ENCODE measurements at regions not wholly inside any gene's neighbourhood (a gene's known extent, or its start where the extent isn't known, plus 50 kb on each side); places are given as distances from the start of the nearest gene placed in this dataset.

- no peak for TF ChIP-seq CTCF (conservative IDR thresholded peaks at IDR 0.05)
- no peak overlapping the region for H3K27ac ChIP-seq
Observed at GRCh38 chr9:34907044-34907443, 51.0 kb upstream of the PHF24 start.

GRCh38 chr9:34899535-34900158, 58.4 kb upstream of the PHF24 start:
- no peak overlapping the region for H3K27ac ChIP-seq

GRCh38 chr9:34898846-34899245, 59.2 kb upstream of the PHF24 start:
- H3K27ac ChIP-seq: no peak overlapping the region
- no peak for TF ChIP-seq CTCF (conservative IDR thresholded peaks at IDR 0.05)

More at GRCh38 chr9:34899535-34900158, 58.4 kb upstream of the PHF24 start:
- TF ChIP-seq CTCF (conservative IDR thresholded peaks at IDR 0.05): peak; percentile 93

- TF ChIP-seq CTCF (conservative IDR thresholded peaks at IDR 0.05): peak; percentile 41
- no peak overlapping the region for H3K27ac ChIP-seq
Observed at GRCh38 chr9:34896112-34896511, 62.0 kb upstream of the PHF24 start.

GRCh38 chr9:34892886-34893285, 65.2 kb upstream of the PHF24 start:
- TF ChIP-seq CTCF (conservative IDR thresholded peaks at IDR 0.05): no peak
- H3K27ac ChIP-seq: no peak overlapping the region

GRCh38 chr9:34891386-34891785, 66.7 kb upstream of the PHF24 start:
- no peak for TF ChIP-seq CTCF (conservative IDR thresholded peaks at IDR 0.05)
- no peak overlapping the region for H3K27ac ChIP-seq

- no peak overlapping the region for H3K27ac ChIP-seq
- TF ChIP-seq CTCF (conservative IDR thresholded peaks at IDR 0.05): no peak
Observed at GRCh38 chr9:34887841-34888240, 70.2 kb upstream of the PHF24 start.
